H1 (cell line): ENCODE measurements at regions not wholly inside any gene's neighbourhood (a gene's known extent, or its start where the extent isn't known, plus 50 kb on each side); places are given as distances from the start of the nearest gene placed in this dataset.

Experiments used
- EGR1 ChIP-seq: IDR thresholded peaks from 2 replicates; pipeline ENCODE4 v1.6.1; 2011; ENCODE audit warnings: low read depth, low read length, borderline replicate concordance
- GABPA ChIP-seq: IDR thresholded peaks from 2 replicates; pipeline ENCODE4 v1.6.1; 2011; ENCODE audit warnings: mild to moderate bottlenecking, low read length, moderate library complexity, borderline replicate concordance; ENCODE audit not compliant: insufficient read depth
- GTF2F1 ChIP-seq: IDR thresholded peaks from 2 replicates; pipeline ENCODE4 v1.6.1; 2012; ENCODE audit warnings: low read depth, low read length, improper control_type of control experiment, borderline replicate concordance
- HDAC2 ChIP-seq, 2 experiments: fragments of 300-600 bp in 1 of 2; sonication (generic) in 1 of 2; IDR thresholded peaks; 2 replicates each; pipeline ENCODE4 v1.6.1; 2011 to 2012; ENCODE audit warnings: low read depth in 2 of 2, low read length in 2 of 2, mild to moderate bottlenecking in 2 of 2, moderate library complexity in 2 of 2, borderline replicate concordance in 1 of 2, inconsistent platforms in 1 of 2
- HDAC6 ChIP-seq: IDR thresholded peaks from one replicate; pipeline ENCODE4 v1.7.1; 2012; ENCODE audit warnings: low read depth, mild to moderate bottlenecking, inconsistent platforms, low read length, moderate library complexity
- KDM5A ChIP-seq: fragments of 200-600 bp; IDR thresholded peaks from 2 replicates; pipeline ENCODE4 v1.7.1; 2012; ENCODE audit warnings: mild to moderate bottlenecking, low read length, inconsistent platforms, mixed read lengths
- PHF8 ChIP-seq: fragments of 200-600 bp; sonication (generic); conservative IDR thresholded peaks from 2 replicates; pipeline ENCODE4 v1.7.1; 2012; ENCODE audit warnings: low read depth, mild to moderate bottlenecking, inconsistent platforms, low read length, moderate library complexity
- RBBP5 ChIP-seq: IDR thresholded peaks from 2 replicates; pipeline ENCODE4 v1.7.1; 2012; ENCODE audit warnings: low read depth, mild to moderate bottlenecking, inconsistent platforms, low read length, moderate library complexity, borderline replicate concordance
- TF ChIP-seq, protein P1 (sequence below): fragments of 300-600 bp; sonication (generic); IDR thresholded peaks from 2 replicates; pipeline ENCODE4 v1.7.1; 2012; ENCODE audit warnings: low read length, moderate library complexity, mild to moderate bottlenecking, inconsistent platforms; ENCODE audit not compliant: insufficient replicate concordance
- TF ChIP-seq, protein P2 (sequence below): IDR thresholded peaks from 2 replicates; pipeline ENCODE4 v1.6.1; 2012; ENCODE audit warnings: inconsistent platforms

DNA sequence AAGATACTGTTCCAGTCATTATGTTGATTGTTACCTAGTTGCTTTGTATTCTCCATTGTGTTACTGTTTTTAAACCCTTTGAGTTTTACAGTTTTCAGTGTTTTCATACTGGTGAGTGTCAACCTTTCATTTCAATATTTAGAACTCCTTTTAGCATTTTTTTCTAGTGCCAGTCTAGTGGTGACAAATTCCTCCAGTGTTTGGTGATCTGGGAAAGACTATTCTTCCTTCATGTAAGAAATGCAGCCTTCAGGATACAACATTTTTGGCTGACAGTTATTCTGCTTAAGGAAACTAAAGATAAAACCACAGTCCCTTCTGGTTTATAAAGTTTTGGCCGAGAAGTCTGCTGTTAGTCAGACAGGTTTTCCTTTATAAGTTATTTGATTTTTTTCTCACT lies 143.8 kb downstream of the ETAA1 start (continued):
- TF ChIP-seq, protein P1, sequence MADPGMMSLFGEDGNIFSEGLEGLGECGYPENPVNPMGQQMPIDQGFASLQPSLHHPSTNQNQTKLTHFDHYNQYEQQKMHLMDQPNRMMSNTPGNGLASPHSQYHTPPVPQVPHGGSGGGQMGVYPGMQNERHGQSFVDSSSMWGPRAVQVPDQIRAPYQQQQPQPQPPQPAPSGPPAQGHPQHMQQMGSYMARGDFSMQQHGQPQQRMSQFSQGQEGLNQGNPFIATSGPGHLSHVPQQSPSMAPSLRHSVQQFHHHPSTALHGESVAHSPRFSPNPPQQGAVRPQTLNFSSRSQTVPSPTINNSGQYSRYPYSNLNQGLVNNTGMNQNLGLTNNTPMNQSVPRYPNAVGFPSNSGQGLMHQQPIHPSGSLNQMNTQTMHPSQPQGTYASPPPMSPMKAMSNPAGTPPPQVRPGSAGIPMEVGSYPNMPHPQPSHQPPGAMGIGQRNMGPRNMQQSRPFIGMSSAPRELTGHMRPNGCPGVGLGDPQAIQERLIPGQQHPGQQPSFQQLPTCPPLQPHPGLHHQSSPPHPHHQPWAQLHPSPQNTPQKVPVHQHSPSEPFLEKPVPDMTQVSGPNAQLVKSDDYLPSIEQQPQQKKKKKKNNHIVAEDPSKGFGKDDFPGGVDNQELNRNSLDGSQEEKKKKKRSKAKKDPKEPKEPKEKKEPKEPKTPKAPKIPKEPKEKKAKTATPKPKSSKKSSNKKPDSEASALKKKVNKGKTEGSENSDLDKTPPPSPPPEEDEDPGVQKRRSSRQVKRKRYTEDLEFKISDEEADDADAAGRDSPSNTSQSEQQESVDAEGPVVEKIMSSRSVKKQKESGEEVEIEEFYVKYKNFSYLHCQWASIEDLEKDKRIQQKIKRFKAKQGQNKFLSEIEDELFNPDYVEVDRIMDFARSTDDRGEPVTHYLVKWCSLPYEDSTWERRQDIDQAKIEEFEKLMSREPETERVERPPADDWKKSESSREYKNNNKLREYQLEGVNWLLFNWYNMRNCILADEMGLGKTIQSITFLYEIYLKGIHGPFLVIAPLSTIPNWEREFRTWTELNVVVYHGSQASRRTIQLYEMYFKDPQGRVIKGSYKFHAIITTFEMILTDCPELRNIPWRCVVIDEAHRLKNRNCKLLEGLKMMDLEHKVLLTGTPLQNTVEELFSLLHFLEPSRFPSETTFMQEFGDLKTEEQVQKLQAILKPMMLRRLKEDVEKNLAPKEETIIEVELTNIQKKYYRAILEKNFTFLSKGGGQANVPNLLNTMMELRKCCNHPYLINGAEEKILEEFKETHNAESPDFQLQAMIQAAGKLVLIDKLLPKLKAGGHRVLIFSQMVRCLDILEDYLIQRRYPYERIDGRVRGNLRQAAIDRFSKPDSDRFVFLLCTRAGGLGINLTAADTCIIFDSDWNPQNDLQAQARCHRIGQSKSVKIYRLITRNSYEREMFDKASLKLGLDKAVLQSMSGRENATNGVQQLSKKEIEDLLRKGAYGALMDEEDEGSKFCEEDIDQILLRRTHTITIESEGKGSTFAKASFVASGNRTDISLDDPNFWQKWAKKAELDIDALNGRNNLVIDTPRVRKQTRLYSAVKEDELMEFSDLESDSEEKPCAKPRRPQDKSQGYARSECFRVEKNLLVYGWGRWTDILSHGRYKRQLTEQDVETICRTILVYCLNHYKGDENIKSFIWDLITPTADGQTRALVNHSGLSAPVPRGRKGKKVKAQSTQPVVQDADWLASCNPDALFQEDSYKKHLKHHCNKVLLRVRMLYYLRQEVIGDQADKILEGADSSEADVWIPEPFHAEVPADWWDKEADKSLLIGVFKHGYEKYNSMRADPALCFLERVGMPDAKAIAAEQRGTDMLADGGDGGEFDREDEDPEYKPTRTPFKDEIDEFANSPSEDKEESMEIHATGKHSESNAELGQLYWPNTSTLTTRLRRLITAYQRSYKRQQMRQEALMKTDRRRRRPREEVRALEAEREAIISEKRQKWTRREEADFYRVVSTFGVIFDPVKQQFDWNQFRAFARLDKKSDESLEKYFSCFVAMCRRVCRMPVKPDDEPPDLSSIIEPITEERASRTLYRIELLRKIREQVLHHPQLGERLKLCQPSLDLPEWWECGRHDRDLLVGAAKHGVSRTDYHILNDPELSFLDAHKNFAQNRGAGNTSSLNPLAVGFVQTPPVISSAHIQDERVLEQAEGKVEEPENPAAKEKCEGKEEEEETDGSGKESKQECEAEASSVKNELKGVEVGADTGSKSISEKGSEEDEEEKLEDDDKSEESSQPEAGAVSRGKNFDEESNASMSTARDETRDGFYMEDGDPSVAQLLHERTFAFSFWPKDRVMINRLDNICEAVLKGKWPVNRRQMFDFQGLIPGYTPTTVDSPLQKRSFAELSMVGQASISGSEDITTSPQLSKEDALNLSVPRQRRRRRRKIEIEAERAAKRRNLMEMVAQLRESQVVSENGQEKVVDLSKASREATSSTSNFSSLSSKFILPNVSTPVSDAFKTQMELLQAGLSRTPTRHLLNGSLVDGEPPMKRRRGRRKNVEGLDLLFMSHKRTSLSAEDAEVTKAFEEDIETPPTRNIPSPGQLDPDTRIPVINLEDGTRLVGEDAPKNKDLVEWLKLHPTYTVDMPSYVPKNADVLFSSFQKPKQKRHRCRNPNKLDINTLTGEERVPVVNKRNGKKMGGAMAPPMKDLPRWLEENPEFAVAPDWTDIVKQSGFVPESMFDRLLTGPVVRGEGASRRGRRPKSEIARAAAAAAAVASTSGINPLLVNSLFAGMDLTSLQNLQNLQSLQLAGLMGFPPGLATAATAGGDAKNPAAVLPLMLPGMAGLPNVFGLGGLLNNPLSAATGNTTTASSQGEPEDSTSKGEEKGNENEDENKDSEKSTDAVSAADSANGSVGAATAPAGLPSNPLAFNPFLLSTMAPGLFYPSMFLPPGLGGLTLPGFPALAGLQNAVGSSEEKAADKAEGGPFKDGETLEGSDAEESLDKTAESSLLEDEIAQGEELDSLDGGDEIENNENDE, result no peak
- TF ChIP-seq, protein P2, sequence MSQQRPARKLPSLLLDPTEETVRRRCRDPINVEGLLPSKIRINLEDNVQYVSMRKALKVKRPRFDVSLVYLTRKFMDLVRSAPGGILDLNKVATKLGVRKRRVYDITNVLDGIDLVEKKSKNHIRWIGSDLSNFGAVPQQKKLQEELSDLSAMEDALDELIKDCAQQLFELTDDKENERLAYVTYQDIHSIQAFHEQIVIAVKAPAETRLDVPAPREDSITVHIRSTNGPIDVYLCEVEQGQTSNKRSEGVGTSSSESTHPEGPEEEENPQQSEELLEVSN, result no peak
- TF ChIP-seq GTF2F1 (no peak), GABPA (no peak), HDAC6 (no peak), HDAC2 (IDR thresholded peaks at IDR 0.05; ENCODE audit: borderline replicate concordance in 1 of 2, low read depth in 2 of 2, low read length in 2 of 2) (no peak), KDM5A (no peak), EGR1 (no peak), RBBP5 (no peak), PHF8 (no peak)
